Activated T-helper 2 cell treated with anti-CD3 and anti-CD28 coated beads, Interferon-gamma antibody, Interleukin-2, Interleukin-4, amounts not matched to agents 10 μg/mL and 5 μg/mL and 100 μg/mL, durations not matched to agents 14 hours and 24 hours and 36 hours (primary cell): ENCODE measurements at regions not wholly inside any gene's neighbourhood (a gene's known extent, or its start where the extent isn't known, plus 50 kb on each side); places are given as distances from the start of the nearest gene placed in this dataset.
"Not testable (repeated sequence)": the region's sequence is repeated elsewhere in the genome, so short reads cannot be mapped to it uniquely, and the experiment has no call there.

Experiments
- DNase-seq: peaks from one replicate; pipeline ENCODE4 v3.0.0; 2021; ENCODE audit warnings: low spot score
- H3K27ac Mint-ChIP-seq: one replicate; pipeline ENCODE4 v1.8.0; 2021; ENCODE audit warnings: mixed read lengths
- H3K27me3 Mint-ChIP-seq: one replicate; pipeline ENCODE4 v1.8.0; 2021; ENCODE audit warnings: low read depth, mixed read lengths
- H3K36me3 Mint-ChIP-seq: one replicate; pipeline ENCODE4 v1.8.0; 2021; ENCODE audit warnings: low read depth, mixed read lengths
- H3K4me1 Mint-ChIP-seq: one replicate; pipeline ENCODE4 v1.8.0; 2021; ENCODE audit warnings: low read depth, mixed read lengths
- H3K4me3 Mint-ChIP-seq: one replicate; pipeline ENCODE4 v1.8.0; 2021; ENCODE audit warnings: low read depth, mild to moderate bottlenecking, moderate library complexity, mixed read lengths
- H3K9me3 Mint-ChIP-seq: one replicate; pipeline ENCODE4 v1.8.0; 2021; ENCODE audit warnings: mixed read lengths
- intact Hi-C: fragments of 100-400 bp; cut with micrococcal nuclease; formaldehyde crosslinking; loops from one replicate; pipeline ENCODE4 v1.15.1; 2023

- Mint-ChIP-seq H3K27me3 (peaks cover 4% of the 10 kb centered on the region), H3K4me3 (no peak overlapping the region), H3K9me3 (no peaks in the 10 kb centered on the region), H3K36me3 (no peaks in the 10 kb centered on the region), H3K4me1 (peaks cover 4% of the 10 kb centered on the region), H3K27ac (no peak overlapping the region)
- intact Hi-C loops, result no loop called here
- DNase-seq, result no peak
Observed at GRCh38 chr10:61031341-61031740, 87.4 kb upstream of the RHOBTB1 start.

DNA sequence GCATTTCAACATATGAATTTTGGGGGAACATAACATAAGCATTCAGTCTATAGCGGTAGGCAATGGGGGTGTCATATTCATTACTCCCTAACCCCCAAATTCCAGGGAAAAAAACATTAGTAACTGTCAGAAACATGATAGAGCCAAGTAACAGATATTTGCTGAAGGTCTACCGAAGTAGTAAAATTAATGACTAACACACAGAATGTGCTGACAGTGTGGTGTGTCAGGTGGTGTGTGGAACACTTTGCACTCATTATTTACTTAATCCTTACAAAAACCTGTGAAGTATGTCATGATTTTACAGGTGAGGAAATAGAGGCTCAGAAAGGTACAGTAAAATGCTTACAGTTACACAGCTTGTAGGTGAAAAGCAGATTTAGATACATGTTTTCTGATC lies 85.4 kb upstream of the RHOBTB1 start:
- no peak for DNase-seq
- Mint-ChIP-seq H3K4me3 (no peak overlapping the region), H3K27me3 (peaks cover 4% of the 10 kb centered on the region), H3K27ac (no peak overlapping the region), H3K36me3 (no peaks in the 10 kb centered on the region), H3K4me1 (peaks cover 4% of the 10 kb centered on the region), H3K9me3 (no peaks in the 10 kb centered on the region)
- intact Hi-C loops, result no loop called here

DNA sequence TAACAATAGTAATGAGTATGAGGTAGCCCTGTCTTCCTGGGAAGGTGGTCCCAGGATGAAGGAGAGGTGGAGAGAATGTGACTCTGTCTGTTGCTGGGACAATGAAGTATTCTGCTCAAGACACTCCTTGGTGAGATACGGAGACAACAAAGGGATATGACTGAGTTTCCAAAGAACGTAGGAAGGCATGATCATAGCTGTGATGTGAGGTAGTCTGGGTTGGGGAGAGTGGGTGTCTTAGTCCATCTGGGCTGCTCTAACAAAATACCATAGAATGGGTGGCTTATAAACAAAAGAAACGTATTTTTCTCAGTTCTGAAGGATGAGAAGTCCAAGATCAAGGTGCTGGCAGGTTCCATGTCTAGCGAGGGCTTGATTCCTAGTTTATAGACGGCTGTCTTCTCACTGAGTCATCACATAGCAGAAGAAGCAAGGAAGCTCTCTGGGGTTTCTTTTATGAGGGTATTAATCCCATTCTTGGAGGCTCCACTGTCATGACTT lies 84.9 kb upstream of the RHOBTB1 start:
- Mint-ChIP-seq H3K27ac (no peak overlapping the region), H3K9me3 (no peaks in the 10 kb centered on the region), H3K4me3 (no peak overlapping the region), H3K4me1 (peaks cover 4% of the 10 kb centered on the region), H3K36me3 (no peaks in the 10 kb centered on the region), H3K27me3 (peaks cover 4% of the 10 kb centered on the region)
- DNase-seq, result no peak
- intact Hi-C loops, result no loop called here

DNA sequence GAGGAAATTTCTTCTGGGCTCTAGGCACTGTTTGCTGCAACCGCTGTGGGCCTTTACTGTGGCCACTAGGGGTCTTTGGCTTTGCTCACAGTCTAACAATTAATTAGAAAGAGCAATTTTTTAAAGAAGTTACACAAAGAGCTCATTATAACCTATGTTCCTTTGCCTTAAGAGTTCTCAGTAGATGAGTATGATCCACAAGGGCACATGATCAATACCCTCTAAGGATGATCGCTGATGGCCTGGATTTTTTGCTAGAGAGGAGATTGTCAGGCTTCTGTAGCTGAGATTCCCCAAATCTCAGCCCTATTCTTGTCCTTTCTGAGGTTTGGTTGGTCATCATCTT lies 80.8 kb upstream of the RHOBTB1 start:
- H3K4me1 Mint-ChIP-seq, result peaks cover 4% of the 10 kb centered on the region
- H3K27me3 Mint-ChIP-seq, result peaks cover 9% of the 10 kb centered on the region
- H3K36me3 Mint-ChIP-seq, result no peaks in the 10 kb centered on the region
- intact Hi-C loops, result no loop called here
- no peak for DNase-seq
- H3K9me3 Mint-ChIP-seq, result no peaks in the 10 kb centered on the region
- no peak overlapping the region for H3K27ac Mint-ChIP-seq
- H3K4me3 Mint-ChIP-seq, result no peak overlapping the region

DNA sequence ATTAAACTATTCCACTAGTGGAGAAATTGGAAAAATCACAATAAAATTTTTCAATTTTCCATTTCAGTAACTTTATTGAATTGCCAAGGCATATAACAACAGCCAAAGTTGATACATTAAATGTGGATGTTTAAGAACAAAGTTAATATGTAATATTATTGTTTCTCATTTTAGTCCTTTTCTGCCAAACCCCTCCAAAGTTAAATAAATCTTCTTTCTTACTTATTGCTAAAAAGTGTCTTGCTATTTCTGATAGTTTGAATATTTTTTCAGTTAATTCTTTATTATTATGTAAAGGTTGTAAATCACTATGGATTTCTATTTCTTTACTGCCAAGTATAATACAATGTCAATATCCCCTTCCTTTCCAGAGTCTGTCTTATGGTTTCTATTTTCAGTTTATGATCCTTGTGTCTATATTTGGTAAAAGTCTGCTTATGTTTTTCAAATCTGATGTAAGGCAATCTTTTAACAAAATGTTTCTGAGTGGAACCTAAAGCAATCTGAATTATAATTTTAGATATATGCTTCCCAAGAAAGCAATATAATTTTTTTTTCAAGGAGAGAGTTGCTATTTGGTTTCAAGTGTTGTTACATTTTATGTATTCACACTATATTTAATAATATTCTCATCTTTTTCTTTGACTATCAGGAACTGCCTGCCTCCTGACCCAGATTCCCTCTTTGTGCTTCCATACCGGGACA lies 80.3 kb upstream of the RHOBTB1 start:
- Mint-ChIP-seq H3K4me3 (no peak overlapping the region), H3K36me3 (no peaks in the 10 kb centered on the region), H3K9me3 (no peaks in the 10 kb centered on the region), H3K4me1 (peaks cover 4% of the 10 kb centered on the region), H3K27me3 (peaks cover 11% of the 10 kb centered on the region), H3K27ac (no peak overlapping the region)
- intact Hi-C loops, result no loop called here
- DNase-seq, result no peak

GRCh38 chr10:61023053-61023452 lies 79.1 kb upstream of the RHOBTB1 start:
- Mint-ChIP-seq H3K36me3 (no peaks in the 10 kb centered on the region), H3K9me3 (no peaks in the 10 kb centered on the region), H3K4me3 (no peak overlapping the region), H3K4me1 (peaks cover 4% of the 10 kb centered on the region), H3K27ac (no peak overlapping the region), H3K27me3 (peaks cover 13% of the 10 kb centered on the region)
- no peak for DNase-seq
- intact Hi-C loops, result no loop called here

GRCh38 chr10:61021926-61022325 lies 77.9 kb upstream of the RHOBTB1 start:
- no peak overlapping the region for H3K27ac Mint-ChIP-seq
- peaks cover 17% of the 10 kb centered on the region for H3K27me3 Mint-ChIP-seq
- H3K4me1 Mint-ChIP-seq, result peaks cover 4% of the 10 kb centered on the region
- H3K9me3 Mint-ChIP-seq, result no peaks in the 10 kb centered on the region
- no peaks in the 10 kb centered on the region for H3K36me3 Mint-ChIP-seq
- H3K4me3 Mint-ChIP-seq, result no peak overlapping the region
- intact Hi-C loops, result no loop called here
- no peak for DNase-seq

- H3K36me3 Mint-ChIP-seq, result no peaks in the 10 kb centered on the region
- no peak overlapping the region for H3K27ac Mint-ChIP-seq
- H3K9me3 Mint-ChIP-seq, result no peaks in the 10 kb centered on the region
- H3K27me3 Mint-ChIP-seq, result peaks cover 21% of the 10 kb centered on the region
- intact Hi-C loops, result no loop called here
- DNase-seq, result no peak
- H3K4me1 Mint-ChIP-seq, result no peaks in the 10 kb centered on the region
- H3K4me3 Mint-ChIP-seq, result no peak overlapping the region
Observed at GRCh38 chr10:61020420-61021158, 76.6 kb upstream of the RHOBTB1 start.

DNA sequence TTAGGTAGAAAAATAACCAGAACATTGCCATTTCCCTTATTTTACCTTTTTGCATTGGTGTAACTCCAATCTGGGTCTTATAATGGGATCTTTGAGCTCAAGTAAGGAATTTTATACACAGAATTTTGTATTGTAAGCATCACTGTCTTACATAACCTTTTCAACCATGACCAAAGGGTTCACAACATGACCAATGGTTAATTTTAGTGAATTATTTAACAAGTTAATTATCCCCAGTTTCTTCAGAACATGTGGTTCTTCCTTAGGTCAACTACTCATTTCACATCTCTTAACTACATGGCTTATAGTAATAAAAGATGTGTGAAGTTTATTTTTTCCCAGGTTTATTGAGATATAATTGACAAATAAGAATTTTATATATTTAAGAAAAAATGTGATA lies 74.2 kb upstream of the RHOBTB1 start:
- H3K4me1 Mint-ChIP-seq, result no peaks in the 10 kb centered on the region
- no peak for DNase-seq
- peaks cover 21% of the 10 kb centered on the region for H3K27me3 Mint-ChIP-seq
- intact Hi-C loops, result no loop called here
- no peak overlapping the region for H3K4me3 Mint-ChIP-seq
- no peaks in the 10 kb centered on the region for H3K9me3 Mint-ChIP-seq
- no peaks in the 10 kb centered on the region for H3K36me3 Mint-ChIP-seq
- no peak overlapping the region for H3K27ac Mint-ChIP-seq

DNA sequence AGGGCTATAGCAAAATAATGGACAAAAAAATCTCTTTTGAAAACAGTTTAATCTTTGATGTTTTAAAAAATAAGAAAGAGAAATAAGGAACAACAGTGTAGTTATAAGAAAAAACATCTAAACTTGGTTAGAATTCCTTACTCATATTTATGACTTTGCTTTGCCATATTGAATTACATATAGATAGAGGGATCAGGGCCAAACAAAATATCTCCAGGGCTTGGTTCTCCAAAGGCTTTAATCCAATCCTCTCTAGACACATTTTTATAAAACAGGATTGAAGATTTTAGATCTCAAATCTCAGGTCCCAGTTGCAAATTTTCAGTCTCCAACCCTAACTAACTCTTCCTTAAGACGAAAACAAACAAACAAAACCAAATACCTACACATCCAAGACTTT lies 72.6 kb upstream of the RHOBTB1 start:
- Mint-ChIP-seq H3K27ac (no peak overlapping the region), H3K4me3 (no peak overlapping the region), H3K4me1 (no peaks in the 10 kb centered on the region), H3K27me3 (peaks cover 18% of the 10 kb centered on the region), H3K36me3 (no peaks in the 10 kb centered on the region), H3K9me3 (no peaks in the 10 kb centered on the region)
- intact Hi-C loops, result no loop called here
- no peak for DNase-seq

GRCh38 chr10:61016007-61016406 lies 72.0 kb upstream of the RHOBTB1 start:
- peaks cover 18% of the 10 kb centered on the region for H3K27me3 Mint-ChIP-seq
- H3K36me3 Mint-ChIP-seq, result no peaks in the 10 kb centered on the region
- intact Hi-C loops, result no loop called here
- H3K4me1 Mint-ChIP-seq, result no peaks in the 10 kb centered on the region
- H3K9me3 Mint-ChIP-seq, result no peaks in the 10 kb centered on the region
- H3K4me3 Mint-ChIP-seq, result no peak overlapping the region
- H3K27ac Mint-ChIP-seq, result no peak overlapping the region
- DNase-seq, result no peak

GRCh38 chr10:61010863-61011262 lies 66.9 kb upstream of the RHOBTB1 start:
- DNase-seq, result no peak
- H3K36me3 Mint-ChIP-seq, result no peaks in the 10 kb centered on the region
- H3K27me3 Mint-ChIP-seq, result peaks cover 5% of the 10 kb centered on the region
- no peaks in the 10 kb centered on the region for H3K9me3 Mint-ChIP-seq
- no peak overlapping the region for H3K4me3 Mint-ChIP-seq
- H3K4me1 Mint-ChIP-seq, result no peaks in the 10 kb centered on the region
- intact Hi-C loops, result no loop called here
- no peak overlapping the region for H3K27ac Mint-ChIP-seq

- DNase-seq, H3K27ac Mint-ChIP-seq, H3K36me3 Mint-ChIP-seq, intact Hi-C loops, H3K9me3 Mint-ChIP-seq, H3K4me1 Mint-ChIP-seq, H3K4me3 Mint-ChIP-seq: not testable (repeated sequence)
- H3K27me3 Mint-ChIP-seq, result peaks cover 60% of the 10 kb centered on the region
Observed at GRCh38 chr10:61003069-61003468, 59.1 kb upstream of the RHOBTB1 start.
